PFSK-1 (cell line): ENCODE measurements at regions not wholly inside any gene's neighbourhood (a gene's known extent, or its start where the extent isn't known, plus 50 kb on each side); places are given as distances from the start of the nearest gene placed in this dataset.

ENCODE experiments used
- SIN3A ChIP-seq: IDR thresholded peaks from 2 replicates; pipeline ENCODE4 v1.6.1; 2012; ENCODE audit warnings: mild to moderate bottlenecking, low read length, moderate library complexity, borderline replicate concordance; ENCODE audit not compliant: insufficient read depth
- TAF1 ChIP-seq: IDR thresholded peaks from 2 replicates; pipeline ENCODE4 v1.6.1; 2012; ENCODE audit warnings: low read length, control low read depth, borderline replicate concordance; ENCODE audit not compliant: insufficient read depth
- TF ChIP-seq, protein P1 (sequence below), 2 experiments: IDR thresholded peaks; 2 replicates each; pipeline versions ENCODE4 v1.6.1 to v1.8.0; 2011 to 2012; ENCODE audit warnings: low read depth in 2 of 2, low read length in 2 of 2, control low read depth in 1 of 2, inconsistent platforms in 1 of 2, mild to moderate bottlenecking in 1 of 2, moderate library complexity in 1 of 2; ENCODE audit not compliant: insufficient read depth in 1 of 2

DNA sequence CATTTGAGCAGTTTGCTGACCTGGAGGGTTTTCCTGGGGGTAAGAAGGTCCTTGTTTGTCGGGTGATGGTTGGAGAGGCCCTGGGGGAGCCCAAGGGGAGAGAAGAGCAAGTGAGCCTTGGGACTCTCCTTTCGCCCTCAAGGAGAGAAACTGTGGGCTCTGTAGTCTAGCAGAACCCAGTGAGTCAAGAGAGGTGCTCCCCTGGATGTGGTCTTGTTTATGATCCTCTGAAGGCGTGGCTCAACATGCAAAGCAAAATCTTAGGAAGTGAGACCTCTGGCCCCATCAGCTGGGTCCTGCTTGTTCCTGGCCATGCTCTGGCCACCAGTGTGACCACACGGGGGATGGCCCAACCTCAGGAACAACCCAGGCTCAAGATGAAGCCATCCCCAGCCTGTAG lies 66.5 kb upstream of the ALX4 start:
- TF ChIP-seq, protein P1, sequence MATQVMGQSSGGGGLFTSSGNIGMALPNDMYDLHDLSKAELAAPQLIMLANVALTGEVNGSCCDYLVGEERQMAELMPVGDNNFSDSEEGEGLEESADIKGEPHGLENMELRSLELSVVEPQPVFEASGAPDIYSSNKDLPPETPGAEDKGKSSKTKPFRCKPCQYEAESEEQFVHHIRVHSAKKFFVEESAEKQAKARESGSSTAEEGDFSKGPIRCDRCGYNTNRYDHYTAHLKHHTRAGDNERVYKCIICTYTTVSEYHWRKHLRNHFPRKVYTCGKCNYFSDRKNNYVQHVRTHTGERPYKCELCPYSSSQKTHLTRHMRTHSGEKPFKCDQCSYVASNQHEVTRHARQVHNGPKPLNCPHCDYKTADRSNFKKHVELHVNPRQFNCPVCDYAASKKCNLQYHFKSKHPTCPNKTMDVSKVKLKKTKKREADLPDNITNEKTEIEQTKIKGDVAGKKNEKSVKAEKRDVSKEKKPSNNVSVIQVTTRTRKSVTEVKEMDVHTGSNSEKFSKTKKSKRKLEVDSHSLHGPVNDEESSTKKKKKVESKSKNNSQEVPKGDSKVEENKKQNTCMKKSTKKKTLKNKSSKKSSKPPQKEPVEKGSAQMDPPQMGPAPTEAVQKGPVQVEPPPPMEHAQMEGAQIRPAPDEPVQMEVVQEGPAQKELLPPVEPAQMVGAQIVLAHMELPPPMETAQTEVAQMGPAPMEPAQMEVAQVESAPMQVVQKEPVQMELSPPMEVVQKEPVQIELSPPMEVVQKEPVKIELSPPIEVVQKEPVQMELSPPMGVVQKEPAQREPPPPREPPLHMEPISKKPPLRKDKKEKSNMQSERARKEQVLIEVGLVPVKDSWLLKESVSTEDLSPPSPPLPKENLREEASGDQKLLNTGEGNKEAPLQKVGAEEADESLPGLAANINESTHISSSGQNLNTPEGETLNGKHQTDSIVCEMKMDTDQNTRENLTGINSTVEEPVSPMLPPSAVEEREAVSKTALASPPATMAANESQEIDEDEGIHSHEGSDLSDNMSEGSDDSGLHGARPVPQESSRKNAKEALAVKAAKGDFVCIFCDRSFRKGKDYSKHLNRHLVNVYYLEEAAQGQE (IDR thresholded peaks at IDR 0.05; ENCODE audit: insufficient read depth in 1 of 2, low read depth in 2 of 2, low read length in 2 of 2) = no peak
- TF ChIP-seq TAF1 = no peak
- TF ChIP-seq SIN3A = no peak
